Testis (tissue), 2 donors: ENCODE measurements at regions not wholly inside any gene's neighbourhood (a gene's known extent, or its start where the extent isn't known, plus 50 kb on each side); places are given as distances from the start of the nearest gene placed in this dataset.
A peak's percentile ranks its signal among the peaks of the same experiment; 100 is the strongest.

ENCODE experiments used
- DNase-seq: peaks from one replicate; pipeline ENCODE4 v3.0.0-alpha.2; 2019
- H3K27ac ChIP-seq, 2 donors: fragments of 200-600 bp; sonication (generic); one replicate each; pipeline ENCODE4 v1.5.1; 2019
- H3K27me3 ChIP-seq: fragments of 200-600 bp; sonication (generic); one replicate; pipeline ENCODE4 v1.5.1; 2019
- H3K36me3 ChIP-seq: fragments of 200-600 bp; sonication (generic); one replicate; pipeline ENCODE4 v1.5.1; 2017; ENCODE audit warnings: low read depth; ENCODE audit errors: missing control alignments
- H3K4me1 ChIP-seq: fragments of 200-600 bp; sonication (generic); one replicate; pipeline ENCODE4 v1.5.1; 2019
- H3K4me3 ChIP-seq, 2 donors: fragments of 200-600 bp; sonication (generic); one replicate each; pipeline ENCODE4 v1.5.1; 2017 to 2019
- H3K9me3 ChIP-seq: fragments of 200-600 bp; sonication (generic); one replicate; pipeline ENCODE4 v1.5.1; 2017
- POLR2A ChIP-seq: fragments of 450-650 bp; IDR thresholded peaks from one replicate; pipeline ENCODE4 v1.6.1; 2017; ENCODE audit warnings: antibody characterized with exemption, mild to moderate bottlenecking, moderate library complexity
- WGBS, 2 donors: methylation state at CpG; one replicate each; pipeline ENCODE4 v1.1.5; 2018; 5-methylcytosine and 5-hydroxymethylcytosine counted together
- intact Hi-C: fragments of 100-400 bp; cut with DNase I; formaldehyde crosslinking; loops from one replicate; pipeline ENCODE4 v1.15.1; 2023; ENCODE audit warnings: low total_unique reads
- small RNA-seq, 2 donors: library from RNA; depleted of rRNA; stranded (forward); fragments of <200 nt; gene quantifications; one replicate each; pipeline ENCODE3, GENCODE V24; 2016
- TF ChIP-seq, protein P1 (sequence below), 3 experiments: fragments of 450-650 bp in 2 of 3; fragments of 200-600 bp in 1 of 3; sonication (generic) in 1 of 3; IDR thresholded peaks; one replicate each; pipeline ENCODE4 v1.5.1; 2016 to 2019; ENCODE audit warnings: antibody characterized with exemption in 3 of 3, mild to moderate bottlenecking in 2 of 3, moderate library complexity in 1 of 3

DNA sequence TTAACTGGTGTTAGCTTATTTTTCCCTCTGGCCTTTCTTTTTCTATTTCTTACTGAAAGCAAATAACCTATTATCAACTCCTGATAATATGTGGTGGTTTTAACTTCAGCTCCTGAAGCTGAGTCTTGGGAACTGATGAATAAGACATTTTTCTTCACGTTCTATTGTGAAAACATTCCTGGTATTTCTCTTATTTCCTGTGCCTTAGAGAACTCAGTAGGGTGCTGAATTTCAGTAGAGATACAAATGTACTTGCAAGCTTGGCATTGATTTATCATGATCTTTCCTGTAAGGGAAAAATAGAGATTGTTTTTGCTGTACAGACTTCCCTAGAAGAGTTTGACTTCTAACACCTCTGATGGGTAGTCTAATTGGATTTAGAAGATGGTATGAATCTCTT lies 52.8 kb upstream of the DCC start:
- Histone ChIP-seq H3K27me3 (no peaks in the 10 kb centered on the region), H3K9me3 (no peaks in the 10 kb centered on the region), H3K4me3 (no peak overlapping the region), H3K4me1 (no peaks in the 10 kb centered on the region), H3K27ac (no peak overlapping the region), H3K36me3 (no peaks in the 10 kb centered on the region)
- TF ChIP-seq, protein P1, sequence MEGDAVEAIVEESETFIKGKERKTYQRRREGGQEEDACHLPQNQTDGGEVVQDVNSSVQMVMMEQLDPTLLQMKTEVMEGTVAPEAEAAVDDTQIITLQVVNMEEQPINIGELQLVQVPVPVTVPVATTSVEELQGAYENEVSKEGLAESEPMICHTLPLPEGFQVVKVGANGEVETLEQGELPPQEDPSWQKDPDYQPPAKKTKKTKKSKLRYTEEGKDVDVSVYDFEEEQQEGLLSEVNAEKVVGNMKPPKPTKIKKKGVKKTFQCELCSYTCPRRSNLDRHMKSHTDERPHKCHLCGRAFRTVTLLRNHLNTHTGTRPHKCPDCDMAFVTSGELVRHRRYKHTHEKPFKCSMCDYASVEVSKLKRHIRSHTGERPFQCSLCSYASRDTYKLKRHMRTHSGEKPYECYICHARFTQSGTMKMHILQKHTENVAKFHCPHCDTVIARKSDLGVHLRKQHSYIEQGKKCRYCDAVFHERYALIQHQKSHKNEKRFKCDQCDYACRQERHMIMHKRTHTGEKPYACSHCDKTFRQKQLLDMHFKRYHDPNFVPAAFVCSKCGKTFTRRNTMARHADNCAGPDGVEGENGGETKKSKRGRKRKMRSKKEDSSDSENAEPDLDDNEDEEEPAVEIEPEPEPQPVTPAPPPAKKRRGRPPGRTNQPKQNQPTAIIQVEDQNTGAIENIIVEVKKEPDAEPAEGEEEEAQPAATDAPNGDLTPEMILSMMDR (IDR thresholded peaks at IDR 0.05) = no peak
- TF ChIP-seq POLR2A = no peak
- intact Hi-C loops = no loop called here
- 19 to 21% methylated on average over 1 of the region's 1 CpG for WGBS, 2 donors
- no peak for DNase-seq

- H3K4me3 ChIP-seq = no peak overlapping the region
- no peaks in the 10 kb centered on the region for H3K9me3 ChIP-seq
- WGBS, 2 donors = 44 to 53% methylated on average over 7 of the region's 7 CpGs
- H3K27ac ChIP-seq = no peak overlapping the region
- no peak for TF ChIP-seq POLR2A
- TF ChIP-seq, protein P1 (IDR thresholded peaks at IDR 0.05) = peak in 2 of 3 experiments; percentile 34 to 51
- H3K36me3 ChIP-seq = no peaks in the 10 kb centered on the region
- no peaks in the 10 kb centered on the region for H3K27me3 ChIP-seq
- no peaks in the 10 kb centered on the region for H3K4me1 ChIP-seq
- intact Hi-C loops = no loop called here
- DNase-seq = peak; percentile 55
Measured at GRCh38 chr18:52288403-52289004, 51.5 kb upstream of the DCC start.

GRCh38 chr18:52289392-52289791 lies 50.6 kb upstream of the DCC start:
- Histone ChIP-seq H3K9me3 (no peaks in the 10 kb centered on the region), H3K4me3 (no peak overlapping the region), H3K27ac (no peak overlapping the region), H3K27me3 (no peaks in the 10 kb centered on the region), H3K36me3 (no peaks in the 10 kb centered on the region), H3K4me1 (no peaks in the 10 kb centered on the region)
- 75 to 77% methylated on average over 1 of the region's 1 CpG for WGBS, 2 donors
- TF ChIP-seq, protein P1 (IDR thresholded peaks at IDR 0.05) = no peak
- TF ChIP-seq POLR2A = no peak
- DNase-seq = no peak
- intact Hi-C loops = no loop called here

Small RNA genes lying in the stretch of these regions (small RNA-seq; reads per million reads assigned to genes)
- 0 reads per million in 2 donors for gene RNU1-46P
